Adrenal gland (tissue), 9 donors: ENCODE measurements at regions not wholly inside any gene's neighbourhood (a gene's known extent, or its start where the extent isn't known, plus 50 kb on each side); places are given as distances from the start of the nearest gene placed in this dataset.

ENCODE experiments used
- DNase-seq, 7 donors: peaks; one replicate each; pipeline ENCODE4 v3.0.0-alpha.2; 2019 to 2020
- H3K27ac ChIP-seq, 5 donors: fragments of 200-600 bp; sonication (generic) in 4 of 5; 1 replicate in 3 of 5; 2 replicates in 2 of 5; pipeline versions ENCODE4 v1.5.1 to v1.8.0; 2016 to 2020; ENCODE audit warnings: mild to moderate bottlenecking in 1 of 5
- H3K27me3 ChIP-seq: fragments of 200-600 bp; 2 replicates; pipeline ENCODE4 v1.8.0; 2021
- H3K36me3 ChIP-seq, 2 donors: fragments of 200-600 bp; replicated peaks in 1 of 2; 1 replicate in 1 of 2; 2 replicates in 1 of 2; pipeline versions ENCODE4 v1.5.1 to v1.8.0; 2018 to 2022
- H3K4me1 ChIP-seq, 2 donors: fragments of 200-600 bp; replicated peaks in 1 of 2; 1 replicate in 1 of 2; 2 replicates in 1 of 2; pipeline versions ENCODE4 v1.5.1 to v1.8.0; 2018 to 2021
- H3K4me3 ChIP-seq, 4 donors: fragments of 200-600 bp; sonication (generic) in 3 of 4; one replicate each; pipeline ENCODE4 v1.5.1; 2016 to 2018
- H3K9me3 ChIP-seq, 3 donors: fragments of 200-600 bp; sonication (generic) in 1 of 3; replicated peaks in 1 of 3; 1 replicate in 2 of 3; 2 replicates in 1 of 3; pipeline versions ENCODE4 v1.5.1 to v1.8.0; 2016 to 2021
- CTCF ChIP-seq, 6 experiments: fragments of 450-650 bp in 4 of 6; fragments of 200-600 bp in 2 of 6; sonication (generic) in 1 of 6; IDR thresholded peaks; 1 replicate in 5 of 6; 2 replicates in 1 of 6; pipeline versions ENCODE4 v1.5.1 to v1.8.0; 2016 to 2021; ENCODE audit warnings: antibody characterized with exemption in 6 of 6, mild to moderate bottlenecking in 2 of 6, moderate library complexity in 1 of 6
- POLR2A ChIP-seq, 2 donors: fragments of 450-650 bp; IDR thresholded peaks; one replicate each; pipeline ENCODE4 v1.6.1; 2017; ENCODE audit warnings: antibody characterized with exemption in 2 of 2, mild to moderate bottlenecking in 2 of 2, moderate library complexity in 1 of 2
- WGBS, 4 donors: extraction: QIAGEN DNeasy Blood & Tissue Kit in 2 of 4; methylation state at CpG; one replicate each; pipeline versions ENCODE4 v1.1.5 to v1.1.7; 2013 to 2017; 5-methylcytosine and 5-hydroxymethylcytosine counted together
- intact Hi-C, 2 donors: fragments of 100-400 bp; cut with DNase I; formaldehyde crosslinking; loops; one replicate each; pipeline versions ENCODE4 v1.14.1 to v1.15.0; 2022 to 2023
- donor health status: healthy with polysubstance abuse.
- donor health status: Bipolar disorder and iron deficiency.
- donor health status: DM: yes; HTN: yes; CAD: no.
- donor health status: DM: no; HTN: no; CAD: no.
- donor health status: DM: no; HTN: no; CAD: no.

- Histone ChIP-seq H3K27me3 (no peaks in the 10 kb centered on the region), H3K9me3 (no peaks in the 10 kb centered on the region), H3K27ac (no peak overlapping the region), H3K4me1 (peaks cover 0 to 18% of the 10 kb centered on the region in 2 donors), H3K4me3 (no peak overlapping the region), H3K36me3 (no peaks in the 10 kb centered on the region)
- WGBS, 4 donors, result 82 to 86% (median 85%) methylated on average over 3 of the region's 3 CpGs
- TF ChIP-seq POLR2A (IDR thresholded peaks at IDR 0.05) (no peak), CTCF (IDR thresholded peaks at IDR 0.05) (no peak)
- no peak for DNase-seq
- intact Hi-C loops, result no loop called here
These were observed 174.5 kb downstream of the ZNF365 start for GRCh38 chr10:62548686-62549085.

GRCh38 chr10:62550173-62550572, 176.0 kb downstream of the ZNF365 start:
- 74 to 81% (median 77%) methylated on average over 1 of the region's 1 CpG for WGBS, 4 donors
- Histone ChIP-seq H3K4me3 (no peak overlapping the region), H3K27ac (no peak overlapping the region), H3K27me3 (no peaks in the 10 kb centered on the region), H3K36me3 (no peaks in the 10 kb centered on the region), H3K4me1 (peaks cover 0 to 12% of the 10 kb centered on the region in 2 donors), H3K9me3 (no peaks in the 10 kb centered on the region)
- no peak for TF ChIP-seq CTCF (IDR thresholded peaks at IDR 0.05)
- no peak for TF ChIP-seq POLR2A (IDR thresholded peaks at IDR 0.05)
- intact Hi-C loops, result no loop called here
- no peak for DNase-seq

- no peak overlapping the region for H3K4me3 ChIP-seq
- no peak overlapping the region for H3K27ac ChIP-seq
- WGBS, 4 donors, result 58 to 75% (median 67%) methylated on average over 7 of the region's 7 CpGs
- no peak for DNase-seq
- no peaks in the 10 kb centered on the region for H3K36me3 ChIP-seq
- H3K27me3 ChIP-seq, result no peaks in the 10 kb centered on the region
- no peaks in the 10 kb centered on the region for H3K9me3 ChIP-seq
- TF ChIP-seq POLR2A (IDR thresholded peaks at IDR 0.05), result no peak
- peak; percentile 21 to 49 (median 42) for TF ChIP-seq CTCF (IDR thresholded peaks at IDR 0.05)
- no peaks in the 10 kb centered on the region for H3K4me1 ChIP-seq
- intact Hi-C loops, result no loop called here
These were observed 180.5 kb downstream of the ZNF365 start for GRCh38 chr10:62554632-62555199.

GRCh38 chr10:62559481-62560200, 185.5 kb downstream of the ZNF365 start:
- Histone ChIP-seq H3K9me3 (no peaks in the 10 kb centered on the region), H3K27me3 (no peaks in the 10 kb centered on the region), H3K27ac (no peak overlapping the region), H3K4me1 (peaks cover 5 to 7% of the 10 kb centered on the region in 2 donors), H3K4me3 (no peak overlapping the region), H3K36me3 (no peaks in the 10 kb centered on the region)
- WGBS, 4 donors, result 75 to 88% (median 88%) methylated on average over 5 of the region's 5 CpGs
- TF ChIP-seq POLR2A (IDR thresholded peaks at IDR 0.05) (no peak), CTCF (IDR thresholded peaks at IDR 0.05) (no peak)
- intact Hi-C loops, result no loop called here
- no peak for DNase-seq
